ENCODE measurements at regions not wholly inside any gene's neighbourhood (a gene's known extent, or its start where the extent isn't known, plus 50 kb on each side); places are given as distances from the start of the nearest gene placed in this dataset.

DNA sequence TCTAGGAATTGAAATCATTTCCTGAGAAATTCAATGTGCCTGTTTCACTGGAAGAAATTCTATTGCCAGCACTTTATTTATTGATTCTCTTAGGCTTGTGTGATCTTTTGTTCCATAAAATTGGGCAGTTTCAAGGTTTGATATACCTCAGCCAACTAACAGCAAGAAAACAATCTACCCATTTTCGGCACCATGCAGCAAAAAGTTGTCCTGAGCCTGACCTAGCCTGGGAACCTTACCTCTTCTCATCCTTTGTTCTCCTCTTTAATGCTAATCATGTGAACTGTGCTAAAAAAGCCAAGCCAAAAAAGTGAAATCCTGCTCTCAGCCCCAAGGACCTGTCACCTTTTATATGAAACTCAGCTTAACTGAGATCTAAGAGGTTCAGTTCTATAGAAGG, 477.3 kb downstream of the SUCLA2 start:
- Histone ChIP-seq H3K4me1 (no peaks in the 10 kb centered on the region), H3K27me3 (no peaks in the 10 kb centered on the region), H3K9me3 (no peaks in the 10 kb centered on the region), H3K4me3 (no peak overlapping the region), H3K36me3 (no peaks in the 10 kb centered on the region), H3K27ac (no peak overlapping the region)
- intact Hi-C loops (cut with DNase I): no loop called here
- DNase-seq (ENCODE audit: extremely low spot score in 2 of 2): no peak
- TF ChIP-seq POLR2A (IDR thresholded peaks at IDR 0.05): no peak
- TF ChIP-seq POLR2AphosphoS5 (IDR thresholded peaks at IDR 0.05; ENCODE audit: insufficient read depth in 1 of 2, low read depth in 1 of 2): no peak
- TF ChIP-seq CTCF (IDR thresholded peaks at IDR 0.05): no peak

- H3K27me3 ChIP-seq: no peaks in the 10 kb centered on the region
Observed at GRCh38 chr13:47521890-47522487, 479.1 kb downstream of the SUCLA2 start.

GRCh38 chr13:47519626-47520025, 481.4 kb downstream of the SUCLA2 start:
- H3K4me1 ChIP-seq: no peaks in the 10 kb centered on the region
- TF ChIP-seq POLR2AphosphoS5 (IDR thresholded peaks at IDR 0.05; ENCODE audit: insufficient read depth in 1 of 2, low read depth in 1 of 2) (no peak), POLR2A (IDR thresholded peaks at IDR 0.05) (no peak), CTCF (IDR thresholded peaks at IDR 0.05) (no peak)
- intact Hi-C loops (cut with DNase I): no loop called here
- H3K27ac ChIP-seq: no peak overlapping the region
- H3K27me3 ChIP-seq: no peaks in the 10 kb centered on the region
- no peaks in the 10 kb centered on the region for H3K36me3 ChIP-seq
- no peak for DNase-seq (ENCODE audit: extremely low spot score in 2 of 2)
- no peak overlapping the region for H3K4me3 ChIP-seq
- H3K9me3 ChIP-seq: no peaks in the 10 kb centered on the region

More at GRCh38 chr13:47521890-47522487, 479.1 kb downstream of the SUCLA2 start:
- DNase-seq (ENCODE audit: extremely low spot score in 2 of 2): no peak
- Histone ChIP-seq H3K4me1 (no peaks in the 10 kb centered on the region), H3K36me3 (no peaks in the 10 kb centered on the region), H3K4me3 (no peak overlapping the region), H3K9me3 (no peaks in the 10 kb centered on the region), H3K27ac (no peak overlapping the region)
- intact Hi-C loops (cut with DNase I): no loop called here
- TF ChIP-seq POLR2A (IDR thresholded peaks at IDR 0.05) (no peak), CTCF (IDR thresholded peaks at IDR 0.05) (no peak), POLR2AphosphoS5 (IDR thresholded peaks at IDR 0.05; ENCODE audit: insufficient read depth in 1 of 2, low read depth in 1 of 2) (no peak)

DNA sequence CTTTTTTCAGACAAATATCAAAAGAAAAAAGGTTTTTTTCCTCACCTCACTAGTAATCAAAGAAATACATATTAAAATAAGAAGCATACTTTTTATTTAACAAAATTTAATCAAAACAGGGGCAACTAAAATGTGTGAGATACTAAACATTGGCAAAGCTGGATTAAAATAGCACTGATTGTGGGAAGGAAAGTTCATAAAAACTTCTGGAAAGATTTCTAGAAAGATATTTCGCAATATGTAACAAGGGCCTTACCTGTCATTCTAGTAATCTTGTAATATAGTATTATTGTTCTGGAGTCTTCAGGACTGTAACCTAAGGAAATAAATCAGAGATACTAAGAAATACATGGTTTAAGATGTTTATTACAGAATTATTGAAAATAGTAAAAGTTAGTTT, 482.5 kb downstream of the SUCLA2 start:
- Histone ChIP-seq H3K36me3 (no peaks in the 10 kb centered on the region), H3K4me1 (no peaks in the 10 kb centered on the region), H3K4me3 (no peak overlapping the region), H3K9me3 (no peaks in the 10 kb centered on the region), H3K27ac (no peak overlapping the region), H3K27me3 (no peaks in the 10 kb centered on the region)
- intact Hi-C loops (cut with DNase I): no loop called here
- DNase-seq (ENCODE audit: extremely low spot score in 2 of 2): no peak
- no peak for TF ChIP-seq CTCF (IDR thresholded peaks at IDR 0.05)
- no peak for TF ChIP-seq POLR2A (IDR thresholded peaks at IDR 0.05)
- TF ChIP-seq POLR2AphosphoS5 (IDR thresholded peaks at IDR 0.05; ENCODE audit: insufficient read depth in 1 of 2, low read depth in 1 of 2): no peak

DNA sequence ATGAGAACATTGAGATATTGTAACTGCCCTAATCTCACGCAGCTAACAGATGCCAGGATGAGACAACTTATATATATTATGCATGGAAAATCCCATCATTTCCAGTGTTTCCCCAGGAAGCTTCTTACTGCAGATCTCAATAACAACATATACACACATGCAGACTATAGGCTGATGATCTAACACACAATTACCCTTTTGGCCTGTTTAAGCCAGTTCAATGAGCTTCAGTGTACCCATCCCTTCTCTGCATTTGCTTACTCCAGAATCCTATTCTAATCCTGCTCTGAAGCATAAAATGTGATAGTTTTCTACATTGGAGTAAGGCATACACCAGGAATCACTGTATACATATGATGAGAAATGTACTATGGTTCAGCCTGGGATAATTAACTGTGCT, 489.4 kb downstream of the SUCLA2 start:
- no peaks in the 10 kb centered on the region for H3K9me3 ChIP-seq
- H3K27ac ChIP-seq: no peak overlapping the region
- no peak overlapping the region for H3K4me3 ChIP-seq
- TF ChIP-seq CTCF (IDR thresholded peaks at IDR 0.05) (no peak), POLR2A (IDR thresholded peaks at IDR 0.05) (no peak), POLR2AphosphoS5 (IDR thresholded peaks at IDR 0.05; ENCODE audit: insufficient read depth in 1 of 2, low read depth in 1 of 2) (no peak)
- no peaks in the 10 kb centered on the region for H3K36me3 ChIP-seq
- intact Hi-C loops (cut with DNase I): no loop called here
- no peaks in the 10 kb centered on the region for H3K27me3 ChIP-seq
- H3K4me1 ChIP-seq: no peaks in the 10 kb centered on the region
- DNase-seq (ENCODE audit: extremely low spot score in 2 of 2): no peak

Data from vagina (tissue), 2 donors.